HG03159 (cell line): ENCODE measurements at regions not wholly inside any gene's neighbourhood (a gene's known extent, or its start where the extent isn't known, plus 50 kb on each side); places are given as distances from the start of the nearest gene placed in this dataset.

Source experiments
- ATAC-seq: cut with Tn5 transposase; IDR thresholded peaks from one replicate; pipeline ENCODE4 v1.9.1; 2021; ENCODE audit warnings: mild to moderate bottlenecking, moderate library complexity; ENCODE audit not compliant: unreplicated experiment

GRCh38 chr10:62453274-62453673, 79.1 kb downstream of the ZNF365 start:
- no peak for ATAC-seq

GRCh38 chr10:62454687-62455397, 80.7 kb downstream of the ZNF365 start:
- no peak for ATAC-seq

GRCh38 chr10:62456611-62457101, 82.5 kb downstream of the ZNF365 start:
- ATAC-seq: peak; percentile 98

- ATAC-seq: peak; percentile 1
These were observed 83.0 kb downstream of the ZNF365 start for GRCh38 chr10:62457196-62457595.

- no peak for ATAC-seq
These were observed 83.4 kb downstream of the ZNF365 start for GRCh38 chr10:62457598-62457997.

- ATAC-seq: no peak
These were observed 84.9 kb downstream of the ZNF365 start for GRCh38 chr10:62459072-62459471.

GRCh38 chr10:62459500-62459899, 85.3 kb downstream of the ZNF365 start:
- ATAC-seq: no peak

GRCh38 chr10:62460393-62460792, 86.2 kb downstream of the ZNF365 start:
- ATAC-seq: no peak

- ATAC-seq: no peak
These were observed 87.0 kb downstream of the ZNF365 start for GRCh38 chr10:62461120-62461519.

- no peak for ATAC-seq
These were observed 88.3 kb downstream of the ZNF365 start for GRCh38 chr10:62462461-62462860.

GRCh38 chr10:62463364-62463763, 89.2 kb downstream of the ZNF365 start:
- no peak for ATAC-seq

- no peak for ATAC-seq
These were observed 90.1 kb downstream of the ZNF365 start for GRCh38 chr10:62464308-62464707.

- no peak for ATAC-seq
These were observed 92.4 kb downstream of the ZNF365 start for GRCh38 chr10:62466590-62466989.

- ATAC-seq: no peak
These were observed 93.4 kb downstream of the ZNF365 start for GRCh38 chr10:62467527-62467926.

- no peak for ATAC-seq
These were observed 97.5 kb downstream of the ZNF365 start for GRCh38 chr10:62471711-62472110.

- no peak for ATAC-seq
These were observed 99.1 kb downstream of the ZNF365 start for GRCh38 chr10:62473241-62473640.

GRCh38 chr10:62475551-62475950, 101.4 kb downstream of the ZNF365 start:
- no peak for ATAC-seq

- no peak for ATAC-seq
These were observed 105.4 kb downstream of the ZNF365 start for GRCh38 chr10:62479523-62479922.

- no peak for ATAC-seq
These were observed 106.0 kb downstream of the ZNF365 start for GRCh38 chr10:62480196-62480595.

- ATAC-seq: no peak
These were observed 108.4 kb downstream of the ZNF365 start for GRCh38 chr10:62482581-62482980.

- ATAC-seq: no peak
These were observed 117.4 kb downstream of the ZNF365 start for GRCh38 chr10:62491597-62491996.

GRCh38 chr10:62492012-62492869, 118.1 kb downstream of the ZNF365 start:
- ATAC-seq: no peak
